Uterus (tissue), 2 donors: ENCODE measurements at regions not wholly inside any gene's neighbourhood (a gene's known extent, or its start where the extent isn't known, plus 50 kb on each side); places are given as distances from the start of the nearest gene placed in this dataset.

Source experiments
- CTCF ChIP-seq, 4 experiments: fragments of 200-600 bp in 2 of 4; fragments of 450-650 bp in 2 of 4; sonication (generic) in 2 of 4; IDR thresholded peaks; one replicate each; pipeline ENCODE4 v1.5.1; 2016 to 2019; ENCODE audit warnings: antibody characterized with exemption in 4 of 4, mild to moderate bottlenecking in 2 of 4, moderate library complexity in 1 of 4
- POLR2A ChIP-seq, 2 donors: fragments of 450-650 bp; IDR thresholded peaks; one replicate each; pipeline ENCODE4 v1.6.1; 2016; ENCODE audit warnings: antibody characterized with exemption in 2 of 2, mild to moderate bottlenecking in 1 of 2, moderate library complexity in 1 of 2

- TF ChIP-seq CTCF (IDR thresholded peaks at IDR 0.05) (no peak), POLR2A (IDR thresholded peaks at IDR 0.05) (no peak)
Measured at GRCh38 chr6:14877758-14878157, 368.1 kb upstream of the JARID2 start.
